ENCODE measurements at regions not wholly inside any gene's neighbourhood (a gene's known extent, or its start where the extent isn't known, plus 50 kb on each side); places are given as distances from the start of the nearest gene placed in this dataset.

DNA sequence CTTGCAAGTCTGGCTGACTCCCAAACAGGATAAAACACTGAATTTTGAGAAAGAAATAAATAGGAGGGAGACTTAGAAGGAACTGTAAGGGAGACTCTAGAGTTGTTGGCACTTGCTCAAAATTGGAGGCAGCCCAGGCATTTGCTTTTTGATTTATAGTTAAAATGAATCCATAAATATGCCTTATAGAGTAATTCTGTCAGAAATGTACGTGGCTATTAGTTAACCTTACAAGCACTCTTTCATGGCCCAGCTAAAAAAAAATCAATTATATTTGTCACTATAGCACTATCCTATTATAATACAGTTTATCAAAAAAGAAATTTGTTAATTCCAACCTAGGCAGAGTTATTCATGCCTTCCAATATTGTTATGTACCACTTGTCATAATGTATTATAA lies 1000.0 kb upstream of the CHORDC1 start:
- DNase-seq: no peak

DNA sequence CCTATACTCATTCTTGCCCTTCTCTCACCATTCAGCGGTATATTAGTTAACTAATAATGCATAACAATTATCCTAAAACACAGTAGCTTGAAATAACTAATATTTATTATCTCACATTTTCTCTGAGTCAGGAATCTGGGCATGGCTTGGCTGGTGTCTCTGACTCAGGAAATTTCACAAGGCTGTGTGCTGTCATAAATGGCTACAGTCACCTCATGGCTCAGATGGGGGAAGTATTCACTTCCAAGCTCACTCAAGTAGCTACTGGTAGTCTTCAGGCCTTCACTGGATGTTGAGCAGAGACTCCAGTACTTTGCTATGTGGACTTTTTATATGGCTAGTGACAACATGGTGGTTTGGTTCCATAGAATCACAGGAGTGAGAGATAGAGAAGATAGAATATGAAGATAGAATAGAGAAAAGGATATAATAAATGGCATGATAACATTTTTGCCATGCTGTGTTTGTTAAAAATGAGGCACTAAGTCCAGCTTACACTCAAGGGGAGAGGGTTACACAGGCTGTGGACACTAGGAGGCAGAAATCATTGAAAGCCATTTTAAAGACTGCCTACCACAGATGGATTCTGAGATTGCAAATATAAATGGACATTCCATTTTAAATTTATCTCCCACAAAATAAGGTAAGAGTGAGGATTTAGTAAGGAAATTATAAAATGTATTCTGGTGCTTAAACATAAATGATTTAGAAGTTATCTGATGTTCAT lies 997.8 kb upstream of the CHORDC1 start:
- DNase-seq: no peak

DNA sequence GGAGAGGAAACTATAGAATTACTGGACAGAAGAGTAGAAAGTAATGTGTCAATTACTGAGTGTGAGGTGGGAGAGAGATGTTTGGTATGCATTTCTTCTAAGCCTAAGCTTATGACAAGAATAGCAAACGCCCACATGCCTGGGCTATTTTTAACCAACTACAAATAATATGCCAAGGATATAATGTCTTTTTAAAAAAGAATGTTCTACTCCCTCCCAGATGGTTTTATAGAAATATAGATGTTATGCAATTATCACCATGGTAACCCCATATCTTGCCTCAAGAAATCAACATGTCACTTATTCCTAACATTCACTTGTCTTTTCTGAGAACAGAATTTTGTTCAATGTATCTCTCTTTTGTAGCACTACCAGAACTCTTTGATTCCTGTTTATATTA lies 996.7 kb upstream of the CHORDC1 start:
- no peak for DNase-seq

DNA sequence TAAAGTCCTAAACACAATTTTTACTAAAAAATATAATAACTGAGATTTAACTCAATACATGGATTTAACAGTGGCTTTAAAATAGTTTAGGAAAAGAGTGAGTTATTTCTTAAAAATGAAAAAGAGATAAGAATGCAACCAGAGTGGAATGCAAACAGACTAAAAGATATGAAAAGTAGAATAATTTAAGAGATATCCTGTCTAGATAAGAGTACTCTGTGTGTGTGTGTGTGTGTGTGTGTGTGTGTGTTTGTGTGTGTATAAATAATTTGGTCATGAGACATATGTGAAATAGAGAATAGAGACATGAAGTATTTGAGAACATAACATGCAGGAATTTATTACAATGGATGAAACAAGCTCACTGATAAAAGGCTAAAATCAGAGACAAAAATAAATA lies 986.9 kb upstream of the CHORDC1 start:
- no peak for DNase-seq

DNA sequence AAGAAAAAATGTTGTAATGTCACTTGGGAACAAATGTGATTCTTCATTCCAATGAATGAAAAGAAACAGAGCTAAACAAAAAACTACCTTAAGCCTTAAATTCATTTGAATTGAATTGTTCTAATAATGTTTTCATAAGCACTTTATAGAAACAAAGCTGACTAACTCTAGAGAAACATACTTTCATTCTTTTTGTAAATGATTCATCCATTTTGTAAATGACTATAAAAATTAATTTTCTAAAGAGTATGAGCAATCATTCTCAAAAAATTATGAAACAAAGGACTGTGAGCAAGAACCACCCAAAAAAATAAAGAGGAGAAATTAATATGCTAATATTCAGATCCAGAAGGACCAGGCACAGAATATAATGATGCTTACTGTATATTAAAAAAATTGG lies 986.5 kb upstream of the CHORDC1 start:
- no peak for DNase-seq

DNA sequence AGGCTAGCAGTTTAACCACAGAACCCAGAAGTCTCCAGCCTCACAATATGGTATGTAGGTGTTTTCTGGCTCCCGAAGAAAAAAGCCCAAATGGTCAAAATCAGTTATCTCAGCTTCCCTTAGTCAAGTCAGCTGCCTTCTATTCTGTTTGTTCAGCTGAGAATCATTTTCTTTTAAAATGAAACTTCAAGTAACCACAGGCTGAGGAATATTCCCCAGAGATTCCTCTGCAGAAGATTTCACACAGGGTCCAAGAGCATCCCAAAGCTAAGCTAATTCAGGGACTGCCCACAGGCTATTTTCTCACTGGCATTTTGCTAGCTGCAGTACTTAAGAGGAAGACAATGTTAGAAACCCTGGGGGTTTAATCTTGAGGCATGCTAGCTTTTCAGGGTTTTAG lies 977.0 kb upstream of the CHORDC1 start:
- DNase-seq: no peak

DNA sequence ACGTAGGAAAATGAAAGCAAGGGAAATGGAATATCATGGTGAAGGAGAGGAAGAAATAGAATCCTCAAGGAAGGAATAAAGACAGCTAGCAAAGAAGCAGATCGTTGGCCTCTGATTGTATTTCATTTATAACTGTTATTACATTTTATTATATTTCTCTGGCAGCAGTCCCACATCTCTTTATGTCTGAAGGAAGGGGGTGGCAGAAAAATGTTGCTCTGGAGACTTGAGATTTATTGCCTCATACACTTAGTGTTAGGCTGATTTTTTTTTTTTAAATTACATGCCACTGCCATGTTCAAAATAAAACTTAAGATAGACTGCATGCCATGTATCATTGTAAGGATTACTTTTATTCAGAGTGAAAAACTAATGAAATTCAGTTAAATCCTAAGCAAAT lies 971.7 kb upstream of the CHORDC1 start:
- DNase-seq: no peak

DNA sequence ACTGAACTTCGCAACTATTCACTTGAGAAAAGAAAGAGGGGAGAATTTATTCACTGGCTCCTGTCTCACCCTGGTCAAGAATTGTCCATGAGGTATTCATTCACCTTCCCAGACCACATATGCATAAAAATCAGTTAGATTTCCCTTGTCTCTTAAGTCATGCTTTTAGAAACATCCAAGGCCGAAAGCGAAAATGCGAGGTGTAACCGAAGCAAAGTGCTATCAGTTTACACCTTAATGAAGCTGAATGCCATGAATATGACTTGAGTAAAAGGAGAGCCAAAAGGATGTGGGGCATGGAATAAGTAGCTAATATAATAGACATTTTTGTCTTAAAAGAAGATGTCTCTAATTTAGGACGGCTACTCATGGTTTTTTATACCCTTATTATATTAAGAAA lies 965.6 kb upstream of the CHORDC1 start:
- DNase-seq: no peak

DNA sequence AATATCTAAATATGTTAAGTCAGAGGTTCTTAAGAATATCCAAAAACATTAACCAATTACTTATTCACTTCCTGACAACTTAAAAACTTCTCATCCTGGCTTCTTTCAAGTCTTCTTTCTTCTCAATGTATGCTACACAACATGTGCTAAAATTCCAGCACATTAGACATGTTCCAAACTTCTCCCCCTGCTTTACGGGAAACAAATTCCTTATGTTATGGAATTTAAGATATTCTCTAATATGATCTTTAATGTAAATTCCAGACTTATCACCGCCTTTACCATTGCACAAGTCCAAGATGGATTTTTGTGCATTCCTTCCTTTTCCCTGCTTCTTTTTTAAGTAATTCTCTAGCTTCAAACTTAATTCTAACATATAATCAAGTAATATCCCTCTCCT lies 964.5 kb upstream of the CHORDC1 start:
- DNase-seq: no peak

DNA sequence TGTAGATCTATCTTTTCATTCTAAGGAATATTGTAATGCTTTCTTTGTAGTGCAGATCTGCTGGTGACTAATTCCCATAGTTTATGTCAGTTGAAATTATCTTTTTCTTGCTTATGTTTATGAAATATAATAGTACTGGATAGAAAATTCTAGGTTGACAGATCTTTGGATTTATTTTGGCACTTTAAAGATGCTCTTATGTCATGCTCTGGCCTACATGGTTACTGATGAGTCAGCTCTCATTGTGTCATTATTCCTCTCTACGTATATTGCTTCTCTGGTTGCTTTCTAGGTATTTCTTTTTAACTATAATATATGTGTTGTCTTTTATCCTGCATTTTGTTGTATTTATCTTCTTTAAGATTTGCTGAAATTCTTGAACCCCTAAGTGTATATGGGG lies 955.5 kb upstream of the CHORDC1 start:
- no peak for DNase-seq

DNA sequence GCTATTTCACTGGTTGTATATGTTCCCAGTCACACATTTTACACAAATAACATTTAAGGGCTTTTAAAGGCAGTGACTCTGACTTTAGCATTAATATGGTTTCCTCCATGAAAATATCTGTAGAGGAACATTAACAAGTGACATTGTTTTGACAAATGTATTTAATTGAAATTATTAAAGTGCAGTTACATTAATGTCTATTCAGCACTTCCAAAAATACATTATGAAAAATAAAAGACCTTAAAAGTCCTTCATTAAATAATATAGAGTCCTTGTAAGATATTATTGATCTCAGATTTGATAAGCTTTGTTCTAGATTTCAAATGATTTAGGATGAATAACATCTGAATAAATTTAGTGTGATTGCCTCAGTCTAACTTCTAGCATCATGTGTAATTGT lies 951.9 kb upstream of the CHORDC1 start:
- no peak for DNase-seq

DNA sequence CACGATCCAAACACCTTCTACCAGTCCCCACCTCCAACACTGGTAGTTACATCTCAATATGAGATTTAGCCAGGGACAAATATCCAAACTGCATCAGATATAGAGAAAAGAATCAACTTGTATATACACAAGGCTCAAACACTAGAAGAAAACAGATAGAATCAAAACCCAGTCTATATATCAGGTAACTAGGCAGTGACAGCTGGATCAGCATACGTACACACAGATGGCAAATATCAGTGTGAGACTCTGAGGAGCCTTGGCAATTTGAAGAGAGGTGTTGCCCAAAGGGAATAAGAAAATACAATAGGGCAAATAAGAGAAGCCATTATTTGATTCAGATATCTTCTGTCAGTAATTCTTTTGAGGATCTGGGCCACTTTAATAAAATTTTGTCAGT lies 951.3 kb upstream of the CHORDC1 start:
- DNase-seq: no peak

DNA sequence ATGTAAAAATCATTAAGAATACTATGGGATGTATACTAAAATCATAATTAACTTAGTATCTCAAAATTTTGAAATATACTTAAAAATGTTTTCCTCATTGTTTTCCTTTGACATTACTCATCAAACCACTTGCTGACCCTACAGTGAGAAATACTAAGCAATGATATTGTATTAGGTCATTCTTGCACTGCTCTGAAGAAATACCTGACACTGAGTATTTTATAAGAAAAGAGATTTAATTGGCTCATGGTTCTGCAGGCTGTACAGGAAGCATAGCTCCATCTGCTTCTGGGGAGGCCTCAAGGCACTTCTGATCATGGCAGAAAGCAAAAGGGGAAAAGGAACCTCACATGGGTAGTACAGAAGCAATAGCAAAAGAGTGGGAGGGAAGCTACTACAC lies 950.9 kb upstream of the CHORDC1 start:
- no peak for DNase-seq

DNA sequence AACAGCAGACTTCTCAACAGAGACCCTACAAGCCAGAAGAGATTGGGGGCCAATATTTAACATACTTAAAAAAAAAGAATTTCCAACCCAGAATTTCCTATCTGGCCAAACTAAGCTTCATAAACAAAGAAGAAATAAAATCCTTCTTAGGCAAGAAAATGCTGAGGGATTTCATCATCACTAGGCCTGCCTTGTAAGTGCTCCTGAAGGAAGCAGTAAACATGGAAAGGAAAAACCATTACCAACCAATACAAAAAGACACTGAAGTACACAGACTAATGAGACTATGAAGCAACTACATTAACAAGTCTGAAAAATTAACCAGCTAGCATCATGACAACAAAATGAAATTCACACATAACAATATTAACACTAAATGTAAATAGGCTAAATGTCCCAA lies 947.9 kb upstream of the CHORDC1 start:
- DNase-seq: no peak

DNA sequence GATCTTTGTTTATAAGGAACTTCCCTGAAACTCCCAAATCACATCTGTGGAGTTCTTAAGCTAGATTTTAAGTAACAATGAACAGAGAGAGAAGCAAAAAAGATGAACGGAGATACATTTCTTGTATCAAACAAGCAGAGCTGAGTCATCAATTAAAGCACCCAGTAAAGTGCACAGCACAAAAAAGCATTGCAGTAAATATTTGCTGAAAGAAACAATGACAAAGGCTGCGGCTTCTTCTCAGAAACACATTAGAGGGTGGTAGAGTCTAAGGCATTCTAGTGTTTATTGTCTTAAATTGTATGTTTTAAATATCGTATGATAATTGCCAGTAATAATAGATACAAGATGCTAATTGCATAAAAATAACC lies 941.6 kb upstream of the CHORDC1 start:
- DNase-seq: no peak

DNA sequence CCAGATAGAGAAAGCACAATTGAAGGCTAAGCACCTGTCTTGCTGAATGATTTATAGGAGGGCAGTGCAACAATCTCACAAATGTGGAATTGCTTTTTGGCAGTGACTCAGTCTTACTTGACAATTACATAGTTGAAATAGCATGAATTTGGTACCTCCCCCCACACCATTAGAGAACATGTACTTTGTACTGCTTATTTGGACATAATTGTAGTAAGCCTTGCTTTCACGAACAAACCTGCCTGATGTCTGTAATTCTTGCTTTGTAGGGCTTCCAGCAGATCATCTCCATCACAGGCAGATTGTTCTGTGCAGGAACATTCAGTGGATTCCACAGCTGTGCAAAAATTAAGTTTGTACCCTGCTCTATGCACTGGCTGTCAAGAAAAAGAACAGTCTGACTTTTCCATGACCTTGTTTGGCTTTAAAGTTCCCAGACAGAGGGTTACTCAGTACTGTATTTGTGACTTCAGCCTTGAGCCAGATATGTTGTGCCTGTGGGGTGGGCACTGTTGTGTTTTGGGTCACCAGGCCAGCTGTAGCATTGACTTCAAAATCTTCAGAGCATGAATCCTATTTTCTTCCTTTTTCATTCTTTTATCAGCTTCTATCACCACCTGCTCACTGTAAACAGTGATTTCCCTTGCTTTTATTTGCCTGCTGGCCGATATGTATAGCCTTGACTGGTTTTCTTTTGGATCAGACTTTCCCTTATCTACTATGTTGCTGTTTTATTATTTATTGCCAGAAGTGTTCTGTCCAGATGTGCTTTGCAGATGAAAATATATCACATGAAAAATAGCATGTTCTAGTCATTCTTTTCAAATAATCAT lies 941.0 kb upstream of the CHORDC1 start:
- DNase-seq: peak; percentile 16

DNA sequence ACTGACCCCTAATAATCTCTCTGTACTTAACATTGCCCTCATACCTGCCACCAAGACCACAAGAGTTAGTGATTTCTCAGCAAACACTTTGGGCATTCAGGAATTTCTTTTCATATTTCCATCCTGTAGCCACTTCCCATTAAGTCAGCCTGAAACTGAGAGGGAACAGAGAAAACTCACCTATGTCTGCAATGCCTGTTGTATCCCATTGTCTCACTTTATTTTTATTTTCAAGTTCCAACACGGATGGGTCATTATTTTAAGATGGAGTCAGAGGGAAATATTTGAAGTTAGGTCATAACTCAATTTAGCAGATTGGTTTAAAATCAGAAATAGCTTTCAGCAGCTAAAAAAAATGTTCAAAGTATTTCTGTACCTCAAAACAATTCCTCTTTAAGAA lies 937.8 kb upstream of the CHORDC1 start:
- no peak for DNase-seq

DNA sequence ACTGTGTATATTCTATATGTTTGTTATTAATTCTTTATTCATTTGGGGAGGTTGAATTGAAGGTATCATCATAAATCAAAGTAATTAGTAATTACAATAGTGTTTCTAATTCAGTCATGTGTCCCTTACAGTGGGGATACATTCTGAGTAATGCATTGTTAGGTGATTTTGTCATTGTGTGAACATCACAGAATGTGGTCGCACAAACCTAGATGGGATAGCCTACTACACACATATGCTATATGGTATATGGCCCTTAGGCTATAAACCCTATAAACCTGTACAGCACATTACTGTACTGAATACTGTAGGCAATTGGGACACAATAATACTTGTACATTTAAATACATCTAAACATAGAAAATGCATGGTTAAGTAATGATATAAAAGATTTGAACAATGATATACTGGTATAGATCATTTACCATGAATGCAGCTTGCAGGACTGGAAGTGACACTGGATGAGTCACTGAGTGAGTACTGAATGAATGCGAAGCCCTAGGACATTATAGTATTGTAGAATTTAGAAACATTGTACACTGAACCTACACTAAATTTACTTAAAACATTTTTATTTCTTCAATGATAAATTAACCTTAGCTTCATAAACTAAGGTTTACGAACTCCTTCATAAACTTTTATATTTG lies 936.2 kb upstream of the CHORDC1 start:
- no peak for DNase-seq

DNA sequence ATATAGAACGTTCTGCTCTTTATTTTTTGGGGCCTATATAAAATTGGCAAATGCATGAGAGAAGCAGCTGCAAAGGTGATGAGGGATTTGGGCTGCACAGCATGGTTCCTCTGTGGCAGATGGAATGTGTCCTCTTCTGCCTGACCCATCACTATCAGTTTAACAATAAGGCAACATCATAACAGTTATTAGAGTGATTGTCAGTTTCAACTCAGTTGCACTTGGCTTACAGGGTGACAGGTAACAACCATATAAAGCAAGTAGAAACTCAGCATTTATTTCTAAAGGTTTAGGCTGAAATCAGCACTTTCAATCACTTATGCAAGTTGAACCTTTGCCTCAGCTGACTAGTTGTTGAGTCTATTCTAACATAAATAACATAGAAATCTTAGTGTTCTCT lies 935.4 kb upstream of the CHORDC1 start:
- DNase-seq: no peak

DNA sequence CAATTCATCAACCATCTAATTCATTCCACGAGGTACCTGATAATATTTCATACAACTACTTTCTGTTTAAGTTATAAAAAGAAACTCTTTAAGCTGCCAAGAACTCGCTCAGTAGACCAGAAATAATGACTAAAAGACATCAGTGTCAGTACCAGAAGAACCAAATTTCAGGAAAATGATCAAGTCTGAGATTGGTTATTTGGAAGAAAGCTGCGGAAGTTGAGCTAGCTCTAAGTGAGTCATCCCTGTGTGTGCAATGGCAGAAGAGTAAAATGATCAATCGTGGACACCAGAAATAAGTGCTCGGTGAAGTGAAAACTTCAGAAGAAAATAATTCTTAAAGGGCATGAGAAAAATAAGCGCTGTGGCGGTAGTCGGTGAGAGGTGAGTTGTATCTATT lies 933.2 kb upstream of the CHORDC1 start:
- DNase-seq: no peak

DNA sequence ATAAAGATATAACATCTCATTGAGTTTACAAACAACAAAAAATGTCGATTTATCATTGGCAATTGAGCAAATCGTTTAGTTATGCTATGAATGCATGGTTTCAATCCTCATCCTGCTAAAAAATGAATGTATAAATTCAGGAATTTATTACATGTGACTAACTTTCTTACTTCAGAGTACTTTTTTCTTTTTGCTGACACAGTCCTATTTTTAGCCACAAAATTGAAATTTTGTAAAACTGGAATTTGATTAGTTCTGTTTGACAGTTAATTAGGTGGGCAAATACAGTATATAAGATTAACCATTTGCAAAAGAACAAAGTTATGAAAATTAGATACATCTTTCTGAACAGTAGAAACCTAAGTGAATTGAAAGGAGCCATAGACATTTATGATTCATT lies 925.0 kb upstream of the CHORDC1 start:
- DNase-seq: no peak

DNA sequence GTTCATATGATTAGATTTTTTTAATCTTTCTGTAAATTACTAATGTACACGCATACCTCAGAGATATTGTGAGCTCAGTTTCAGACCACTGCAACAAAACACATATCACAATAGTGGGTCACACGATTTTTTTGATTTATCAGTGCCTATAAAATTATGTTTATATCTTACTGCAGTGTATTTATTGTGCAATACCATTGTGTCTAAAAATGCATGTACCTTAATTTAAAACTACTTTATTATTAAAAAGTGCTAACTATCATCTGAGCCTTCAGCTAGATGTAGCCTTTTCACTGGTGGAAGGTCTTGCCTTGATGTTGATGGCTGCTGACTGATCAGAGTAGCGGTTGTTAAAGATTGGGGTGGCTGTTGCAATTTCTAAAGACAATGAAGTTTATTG lies 918.8 kb upstream of the CHORDC1 start:
- DNase-seq: no peak

DNA sequence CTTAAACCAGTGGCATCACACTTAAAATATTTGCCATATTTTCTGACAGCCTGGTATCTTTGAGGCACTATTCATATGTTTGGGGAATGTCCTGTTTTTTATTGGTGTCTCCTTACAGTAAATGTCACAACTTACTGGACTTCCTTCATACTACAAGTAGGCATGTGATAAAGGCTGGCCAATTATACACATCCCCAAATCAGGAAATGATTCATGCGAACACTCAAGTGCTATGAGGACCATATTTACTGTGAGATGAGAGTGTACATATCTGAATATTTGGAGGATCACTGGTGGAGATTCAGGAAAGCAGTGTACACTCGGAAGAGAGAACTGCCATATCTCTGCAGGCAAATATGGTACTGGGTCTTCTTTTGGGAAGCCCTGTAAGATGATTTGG lies 913.8 kb upstream of the CHORDC1 start:
- no peak for DNase-seq

DNA sequence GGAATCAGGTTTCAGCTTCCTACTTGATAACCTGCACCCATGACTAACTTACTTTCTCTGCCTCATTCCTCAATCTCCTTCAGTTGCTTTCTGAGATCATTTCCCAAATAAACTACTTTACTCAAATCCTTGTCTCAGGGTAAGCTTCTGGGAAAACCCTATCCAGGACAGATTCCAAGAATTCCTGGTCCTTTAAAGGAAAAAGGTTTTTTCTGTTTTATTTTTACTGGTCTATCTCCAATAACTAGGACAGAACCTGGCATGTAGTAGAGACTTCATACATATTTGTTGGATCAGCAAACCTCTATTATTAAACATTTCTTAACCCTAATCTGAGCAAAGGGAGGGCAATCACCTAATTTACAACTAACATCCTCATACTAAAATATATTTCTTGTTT lies 910.5 kb upstream of the CHORDC1 start:
- peak; percentile 23 for DNase-seq

Data from hindlimb muscle (tissue), 1 donor.